WTC11 (cell line): ENCODE measurements at regions not wholly inside any gene's neighbourhood (a gene's known extent, or its start where the extent isn't known, plus 50 kb on each side); places are given as distances from the start of the nearest gene placed in this dataset.

Experiments used
- ETV6 ChIP-seq: sonication (generic); formaldehyde crosslinking; IDR thresholded peaks from 2 replicates; pipeline ENCODE4 v1.8.1; 2022; ENCODE audit warnings: mild to moderate bottlenecking, missing genetic modification reagents
- ZNF423 ChIP-seq: fragments of 250-450 bp; sonication (Bioruptor Pico); IDR thresholded peaks from 2 replicates; pipeline ENCODE4 v2.1.2; 2022; ENCODE audit warnings: mild to moderate bottlenecking, moderate library complexity
- TF ChIP-seq, protein P1 (sequence below): fragments of 200-600 bp; IDR thresholded peaks from 2 replicates; pipeline ENCODE4 v1.8.0; 2022; ENCODE audit warnings: antibody characterized with exemption
- TF ChIP-seq, protein P2 (sequence below): sonication (generic); formaldehyde crosslinking; IDR thresholded peaks from 2 replicates; pipeline ENCODE4 v1.8.0; 2022; ENCODE audit warnings: mild to moderate bottlenecking, missing genetic modification reagents

DNA sequence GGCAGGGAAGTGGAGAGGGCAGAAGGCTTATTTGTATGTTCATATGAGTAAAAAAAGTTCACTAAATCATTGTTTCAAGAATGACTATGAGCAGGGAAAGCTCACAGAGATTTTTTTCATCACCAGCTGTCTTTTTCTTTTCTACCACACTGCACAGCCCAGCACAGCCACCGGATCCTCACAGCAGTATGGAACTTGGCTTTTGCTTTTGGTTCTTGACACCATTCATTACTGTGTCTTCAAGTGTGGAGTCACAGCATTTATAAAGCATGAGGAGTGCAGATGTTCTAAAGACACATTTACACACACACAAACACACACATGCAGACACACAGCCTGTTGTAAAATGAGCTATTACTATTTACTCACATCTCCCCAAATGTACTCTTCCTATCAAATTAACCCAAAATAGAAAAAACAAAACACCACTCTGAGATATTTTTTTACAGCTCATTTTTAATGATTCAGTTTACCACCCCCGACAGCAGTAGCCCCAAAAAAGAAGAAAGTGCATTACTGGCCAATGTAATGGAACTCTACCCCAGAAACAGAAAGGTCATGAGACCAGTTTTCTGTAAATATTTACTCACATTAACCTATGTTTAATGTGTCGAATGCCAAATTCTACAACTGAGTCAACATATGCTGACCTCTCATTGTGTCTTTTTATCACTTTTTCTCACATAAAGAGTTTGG is 60.5 kb downstream of the BTG1 start:
- TF ChIP-seq ZNF423 (CRISPR knock-in tag) (no peak), ETV6 (CRISPR knock-in tag) (no peak)
- TF ChIP-seq, protein P1, sequence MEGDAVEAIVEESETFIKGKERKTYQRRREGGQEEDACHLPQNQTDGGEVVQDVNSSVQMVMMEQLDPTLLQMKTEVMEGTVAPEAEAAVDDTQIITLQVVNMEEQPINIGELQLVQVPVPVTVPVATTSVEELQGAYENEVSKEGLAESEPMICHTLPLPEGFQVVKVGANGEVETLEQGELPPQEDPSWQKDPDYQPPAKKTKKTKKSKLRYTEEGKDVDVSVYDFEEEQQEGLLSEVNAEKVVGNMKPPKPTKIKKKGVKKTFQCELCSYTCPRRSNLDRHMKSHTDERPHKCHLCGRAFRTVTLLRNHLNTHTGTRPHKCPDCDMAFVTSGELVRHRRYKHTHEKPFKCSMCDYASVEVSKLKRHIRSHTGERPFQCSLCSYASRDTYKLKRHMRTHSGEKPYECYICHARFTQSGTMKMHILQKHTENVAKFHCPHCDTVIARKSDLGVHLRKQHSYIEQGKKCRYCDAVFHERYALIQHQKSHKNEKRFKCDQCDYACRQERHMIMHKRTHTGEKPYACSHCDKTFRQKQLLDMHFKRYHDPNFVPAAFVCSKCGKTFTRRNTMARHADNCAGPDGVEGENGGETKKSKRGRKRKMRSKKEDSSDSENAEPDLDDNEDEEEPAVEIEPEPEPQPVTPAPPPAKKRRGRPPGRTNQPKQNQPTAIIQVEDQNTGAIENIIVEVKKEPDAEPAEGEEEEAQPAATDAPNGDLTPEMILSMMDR = no peak
- TF ChIP-seq, protein P2, sequence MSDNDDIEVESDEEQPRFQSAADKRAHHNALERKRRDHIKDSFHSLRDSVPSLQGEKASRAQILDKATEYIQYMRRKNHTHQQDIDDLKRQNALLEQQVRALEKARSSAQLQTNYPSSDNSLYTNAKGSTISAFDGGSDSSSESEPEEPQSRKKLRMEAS (CRISPR knock-in tag) = no peak
